ENCODE measurements at regions not wholly inside any gene's neighbourhood (a gene's known extent, or its start where the extent isn't known, plus 50 kb on each side); places are given as distances from the start of the nearest gene placed in this dataset.
"Not testable (repeated sequence)": the region's sequence is repeated elsewhere in the genome, so short reads cannot be mapped to it uniquely, and the experiment has no call there.

DNA sequence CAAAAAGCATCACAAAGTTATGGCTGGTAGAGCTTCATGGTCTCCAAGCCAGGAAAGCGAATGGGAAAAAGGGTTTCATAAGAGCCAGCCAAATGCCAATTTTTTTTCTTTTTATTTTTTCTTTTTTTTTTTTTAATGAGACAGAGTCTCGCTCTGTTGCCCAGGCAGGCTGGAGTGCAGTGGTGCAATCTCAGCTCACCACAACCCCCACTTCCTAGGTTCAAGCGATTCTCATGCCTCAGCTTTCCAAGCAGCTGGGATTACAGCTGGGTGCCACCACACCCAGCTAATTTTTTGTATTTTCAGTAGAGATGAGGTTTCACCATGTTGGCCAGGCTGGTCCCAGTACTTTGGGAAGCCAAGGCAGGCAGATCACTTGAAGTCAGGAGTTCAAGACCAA, 148.7 kb upstream of the POGK start:
- TF ChIP-seq, protein P1, sequence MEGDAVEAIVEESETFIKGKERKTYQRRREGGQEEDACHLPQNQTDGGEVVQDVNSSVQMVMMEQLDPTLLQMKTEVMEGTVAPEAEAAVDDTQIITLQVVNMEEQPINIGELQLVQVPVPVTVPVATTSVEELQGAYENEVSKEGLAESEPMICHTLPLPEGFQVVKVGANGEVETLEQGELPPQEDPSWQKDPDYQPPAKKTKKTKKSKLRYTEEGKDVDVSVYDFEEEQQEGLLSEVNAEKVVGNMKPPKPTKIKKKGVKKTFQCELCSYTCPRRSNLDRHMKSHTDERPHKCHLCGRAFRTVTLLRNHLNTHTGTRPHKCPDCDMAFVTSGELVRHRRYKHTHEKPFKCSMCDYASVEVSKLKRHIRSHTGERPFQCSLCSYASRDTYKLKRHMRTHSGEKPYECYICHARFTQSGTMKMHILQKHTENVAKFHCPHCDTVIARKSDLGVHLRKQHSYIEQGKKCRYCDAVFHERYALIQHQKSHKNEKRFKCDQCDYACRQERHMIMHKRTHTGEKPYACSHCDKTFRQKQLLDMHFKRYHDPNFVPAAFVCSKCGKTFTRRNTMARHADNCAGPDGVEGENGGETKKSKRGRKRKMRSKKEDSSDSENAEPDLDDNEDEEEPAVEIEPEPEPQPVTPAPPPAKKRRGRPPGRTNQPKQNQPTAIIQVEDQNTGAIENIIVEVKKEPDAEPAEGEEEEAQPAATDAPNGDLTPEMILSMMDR (IDR thresholded peaks at IDR 0.05; ENCODE audit: poor library complexity, severe bottlenecking) = not testable (repeated sequence)
- TF ChIP-seq TAF1 (IDR thresholded peaks at IDR 0.05; ENCODE audit: low read depth); EZH2 (IDR thresholded peaks at IDR 0.05; ENCODE audit: borderline replicate concordance, insufficient read depth, low read length, poor library complexity, severe bottlenecking): not testable (repeated sequence)

Measured in neural cell (in vitro differentiated cells).